AG04449 (cell line): ENCODE measurements at regions not wholly inside any gene's neighbourhood (a gene's known extent, or its start where the extent isn't known, plus 50 kb on each side); places are given as distances from the start of the nearest gene placed in this dataset.

Experiments
- CTCF ChIA-PET: fragments of 350-600 bp; formaldehyde crosslinking; extraction: SDS; loops from one replicate; lab custom pipeline; 2021; ENCODE audit warnings: antibody characterized with exemption; lab: Yijun Ruan, JAX
- POLR2A ChIA-PET: fragments of 400-600, 350-600 bp; formaldehyde crosslinking; extraction: SDS; loops from one replicate; lab custom pipeline; 2020; ENCODE audit warnings: antibody characterized with exemption, inconsistent platforms; lab: Yijun Ruan, JAX
- DNase-seq: peaks from one replicate; pipeline ENCODE4 v3.0.0-alpha.2; 2010; ENCODE audit warnings: low read depth, low spot score
- H3K4me3 ChIP-seq: 2 replicates; pipeline ENCODE4 v1.5.1; 2011; ENCODE audit warnings: low read depth, mild to moderate bottlenecking, control low read depth, low read length
- CTCF ChIP-seq: IDR thresholded peaks from one replicate; pipeline ENCODE4 v1.5.1; 2011; ENCODE audit warnings: mild to moderate bottlenecking, moderate library complexity, low read length, control low read depth, inconsistent platforms; ENCODE audit not compliant: insufficient read depth; ENCODE audit errors: missing control alignments

GRCh38 chr17:33352526-33352925 lies 59.4 kb upstream of the ASIC2 start:
- no peak for DNase-seq
- TF ChIP-seq CTCF = no peak
- ChIA-PET CTCF (no interaction called here), POLR2A (no interaction called here)
- no peak overlapping the region for H3K4me3 ChIP-seq

DNA sequence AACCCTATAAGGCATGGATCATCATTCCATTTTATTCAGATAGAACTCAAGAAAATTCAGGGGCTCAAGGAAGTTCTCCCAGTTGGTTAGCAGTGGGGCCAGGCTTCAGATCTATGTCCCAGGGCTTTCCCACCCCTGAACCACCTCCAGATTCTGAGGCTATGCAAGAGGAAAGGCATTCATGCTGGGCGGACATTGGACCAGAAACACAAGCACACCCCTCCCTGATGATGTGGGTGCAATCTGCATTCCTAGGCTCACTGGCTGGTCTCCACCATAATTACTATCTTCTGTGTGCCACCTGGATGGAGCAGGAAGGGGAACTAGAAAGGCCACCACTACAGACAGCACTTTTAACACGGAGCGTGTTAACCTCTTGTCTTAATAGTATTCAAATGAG lies 63.2 kb upstream of the ASIC2 start:
- ChIA-PET CTCF (no interaction called here), POLR2A (no interaction called here)
- TF ChIP-seq CTCF = no peak
- DNase-seq = no peak
- H3K4me3 ChIP-seq = no peak overlapping the region

- TF ChIP-seq CTCF = no peak
- DNase-seq = no peak
- ChIA-PET POLR2A (no interaction called here), CTCF (no interaction called here)
- no peak overlapping the region for H3K4me3 ChIP-seq
Measured at GRCh38 chr17:33363475-33363874, 70.4 kb upstream of the ASIC2 start.

DNA sequence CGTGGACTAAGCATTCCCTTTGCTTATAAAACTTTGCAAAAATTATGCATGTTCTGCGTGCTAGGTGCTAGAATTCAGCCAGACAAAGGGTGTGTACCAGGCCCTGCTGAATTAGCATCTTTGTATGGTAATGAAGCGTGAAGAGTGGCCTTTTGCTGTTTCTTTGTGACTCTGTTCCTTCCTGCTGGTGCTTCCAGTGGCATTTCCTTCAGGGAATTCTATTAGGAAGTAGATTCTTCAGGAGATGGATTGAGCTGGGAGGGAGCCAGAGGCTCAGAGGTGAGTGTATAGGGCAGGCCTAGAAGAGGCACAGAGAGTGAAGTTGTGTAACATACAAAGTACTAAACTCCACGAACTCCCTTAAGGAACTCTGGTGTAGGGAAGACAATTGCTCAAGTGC lies 73.9 kb upstream of the ASIC2 start:
- H3K4me3 ChIP-seq = no peak overlapping the region
- no peak for TF ChIP-seq CTCF
- ChIA-PET POLR2A (no interaction called here), CTCF (no interaction called here)
- DNase-seq = no peak

DNA sequence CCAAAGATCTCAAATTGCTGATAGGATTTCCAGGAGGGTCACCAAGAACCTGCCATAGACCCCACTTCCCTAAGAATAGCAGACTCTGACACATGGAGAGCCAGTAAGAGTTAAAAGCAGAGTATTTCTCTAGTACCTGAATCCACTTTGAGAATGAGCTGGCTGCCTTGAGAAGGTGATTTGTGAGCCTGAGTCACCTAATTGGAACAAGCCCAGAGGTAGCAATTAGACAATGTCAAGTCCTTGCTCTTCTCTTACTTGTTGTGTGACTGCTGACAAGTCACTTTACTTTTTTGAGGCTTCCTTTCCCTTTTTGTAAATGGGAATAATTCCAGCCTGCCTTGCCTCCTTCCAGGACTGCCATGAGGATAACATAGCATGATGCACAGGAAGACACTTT lies 76.1 kb upstream of the ASIC2 start:
- TF ChIP-seq CTCF = no peak
- CTCF ChIA-PET = no interaction called here
- POLR2A ChIA-PET = no interaction called here
- DNase-seq = no peak
- no peak overlapping the region for H3K4me3 ChIP-seq

DNA sequence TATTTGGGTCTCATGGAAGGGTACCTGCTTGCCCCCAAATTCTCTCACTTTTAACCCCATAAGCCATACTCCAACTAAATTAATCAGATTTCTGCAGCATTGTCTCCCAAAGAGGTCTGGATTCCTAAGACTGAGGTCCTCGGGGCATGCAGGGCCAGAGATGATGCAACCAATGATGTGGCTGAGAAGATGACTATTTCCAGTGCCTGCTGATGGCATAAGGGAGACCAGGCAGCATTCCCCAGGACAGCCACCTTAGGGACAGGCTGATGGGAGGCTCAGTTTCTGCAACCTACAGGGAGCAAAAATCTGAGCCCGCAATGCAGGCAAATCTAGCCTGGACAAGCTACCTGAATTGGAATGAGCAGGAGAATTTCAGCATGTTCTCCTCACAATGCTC lies 76.8 kb upstream of the ASIC2 start:
- no peak for TF ChIP-seq CTCF
- no peak for DNase-seq
- no peak overlapping the region for H3K4me3 ChIP-seq
- ChIA-PET POLR2A (no interaction called here), CTCF (no interaction called here)

GRCh38 chr17:33370401-33370800 lies 77.3 kb upstream of the ASIC2 start:
- DNase-seq = no peak
- no peak overlapping the region for H3K4me3 ChIP-seq
- POLR2A ChIA-PET = no interaction called here
- TF ChIP-seq CTCF = no peak
- CTCF ChIA-PET = no interaction called here
